ENCODE measurements at regions not wholly inside any gene's neighbourhood (a gene's known extent, or its start where the extent isn't known, plus 50 kb on each side); places are given as distances from the start of the nearest gene placed in this dataset.

DNA sequence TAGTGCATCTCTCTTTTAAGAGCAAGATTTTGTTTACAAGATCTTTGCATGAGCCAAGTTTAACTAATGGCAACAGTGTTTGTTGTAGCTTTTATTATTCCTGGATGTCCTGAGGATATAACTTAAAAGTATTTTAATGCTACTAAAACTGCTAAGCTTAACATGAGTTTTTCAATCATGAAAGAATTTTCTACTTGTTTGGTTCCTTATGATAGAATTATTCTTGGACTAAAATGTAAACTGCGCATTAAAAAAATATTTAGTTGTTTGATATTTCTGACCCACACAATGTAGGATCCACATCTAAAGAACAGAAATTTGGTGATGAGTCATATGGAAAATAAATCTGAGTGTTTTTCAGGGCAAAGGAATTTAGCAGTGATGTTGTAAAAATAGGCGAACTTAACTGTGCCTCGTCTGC is 70.8 kb downstream of the RAP2B start:
- TF ChIP-seq, protein P1, sequence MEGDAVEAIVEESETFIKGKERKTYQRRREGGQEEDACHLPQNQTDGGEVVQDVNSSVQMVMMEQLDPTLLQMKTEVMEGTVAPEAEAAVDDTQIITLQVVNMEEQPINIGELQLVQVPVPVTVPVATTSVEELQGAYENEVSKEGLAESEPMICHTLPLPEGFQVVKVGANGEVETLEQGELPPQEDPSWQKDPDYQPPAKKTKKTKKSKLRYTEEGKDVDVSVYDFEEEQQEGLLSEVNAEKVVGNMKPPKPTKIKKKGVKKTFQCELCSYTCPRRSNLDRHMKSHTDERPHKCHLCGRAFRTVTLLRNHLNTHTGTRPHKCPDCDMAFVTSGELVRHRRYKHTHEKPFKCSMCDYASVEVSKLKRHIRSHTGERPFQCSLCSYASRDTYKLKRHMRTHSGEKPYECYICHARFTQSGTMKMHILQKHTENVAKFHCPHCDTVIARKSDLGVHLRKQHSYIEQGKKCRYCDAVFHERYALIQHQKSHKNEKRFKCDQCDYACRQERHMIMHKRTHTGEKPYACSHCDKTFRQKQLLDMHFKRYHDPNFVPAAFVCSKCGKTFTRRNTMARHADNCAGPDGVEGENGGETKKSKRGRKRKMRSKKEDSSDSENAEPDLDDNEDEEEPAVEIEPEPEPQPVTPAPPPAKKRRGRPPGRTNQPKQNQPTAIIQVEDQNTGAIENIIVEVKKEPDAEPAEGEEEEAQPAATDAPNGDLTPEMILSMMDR (conservative IDR thresholded peaks at IDR 0.05; ENCODE audit: low read length) = no peak
- no peak for TF ChIP-seq EZH2phosphoT487 (IDR thresholded peaks at IDR 0.05; ENCODE audit: borderline replicate concordance)
